SK-N-SH (cell line): ENCODE measurements at regions not wholly inside any gene's neighbourhood (a gene's known extent, or its start where the extent isn't known, plus 50 kb on each side); places are given as distances from the start of the nearest gene placed in this dataset.

ENCODE experiments used
- CTCF ChIP-seq: fragments of 200-600 bp; sonication (generic); IDR thresholded peaks from 2 replicates; pipeline ENCODE4 v1.6.1; 2017; ENCODE audit warnings: antibody characterized with exemption, mild to moderate bottlenecking, moderate library complexity
- ELF1 ChIP-seq: IDR thresholded peaks from 2 replicates; pipeline ENCODE4 v1.4.0; 2012
- EZH2phosphoT487 ChIP-seq: fragments of 200-600 bp; sonication (generic); IDR thresholded peaks from 2 replicates; pipeline ENCODE4 v1.6.1; 2017; ENCODE audit warnings: low read depth, mixed run types, mild to moderate bottlenecking, antibody characterized with exemption, moderate library complexity, borderline replicate concordance
- NFIC ChIP-seq: IDR thresholded peaks from 2 replicates; pipeline ENCODE4 v1.4.0; 2012; ENCODE audit warnings: borderline replicate concordance
- POLR2AphosphoS5 ChIP-seq: IDR thresholded peaks from 2 replicates; pipeline ENCODE4 v1.6.1; 2012; ENCODE audit warnings: low read depth, low read length
- RAD21 ChIP-seq: IDR thresholded peaks from 2 replicates; pipeline ENCODE4 v1.6.1; 2012; ENCODE audit warnings: mild to moderate bottlenecking, low read length
- TAF1 ChIP-seq: IDR thresholded peaks from 2 replicates; pipeline ENCODE4 v1.6.1; 2012; ENCODE audit warnings: low read depth, mild to moderate bottlenecking, low read length, moderate library complexity, borderline replicate concordance
- YY1 ChIP-seq: IDR thresholded peaks from 2 replicates; pipeline ENCODE4 v1.4.0; 2012; ENCODE audit warnings: low read depth, mild to moderate bottlenecking

GRCh38 chr2:77838441-77838840 lies 316.3 kb upstream of the LRRTM4 start:
- TF ChIP-seq ELF1 (no peak), TAF1 (no peak), EZH2phosphoT487 (no peak), CTCF (no peak), NFIC (no peak), POLR2AphosphoS5 (no peak), YY1 (no peak), RAD21 (no peak)
